Thymus (tissue), 11 donors: ENCODE measurements at regions not wholly inside any gene's neighbourhood (a gene's known extent, or its start where the extent isn't known, plus 50 kb on each side); places are given as distances from the start of the nearest gene placed in this dataset.

ENCODE experiments used
- DNase-seq, 9 donors: peaks; one replicate each; pipeline ENCODE4 v3.0.0-alpha.2; 2013; ENCODE audit warnings: low spot score in 9 of 9, low read depth in 6 of 9, missing footprints in 1 of 9
- H3K27ac ChIP-seq, 2 donors: one replicate each; pipeline ENCODE4 v1.5.1; 2013; ENCODE audit warnings: control low read depth in 1 of 2, low read depth in 1 of 2, low read length in 1 of 2, mild to moderate bottlenecking in 1 of 2, moderate library complexity in 1 of 2
- H3K27me3 ChIP-seq, 2 donors: one replicate each; pipeline ENCODE4 v1.5.1; 2013; ENCODE audit warnings: low read length in 1 of 2; ENCODE audit not compliant: control insufficient read depth in 2 of 2, insufficient read depth in 1 of 2
- H3K36me3 ChIP-seq, 2 donors: one replicate each; pipeline ENCODE4 v1.5.1; 2013; ENCODE audit warnings: low read length in 1 of 2, mild to moderate bottlenecking in 1 of 2, moderate library complexity in 1 of 2; ENCODE audit not compliant: control insufficient read depth in 2 of 2, insufficient read depth in 2 of 2
- H3K4me1 ChIP-seq, 2 donors: one replicate each; pipeline ENCODE4 v1.5.1; 2013; ENCODE audit warnings: low read length in 2 of 2; ENCODE audit not compliant: control insufficient read depth in 2 of 2, insufficient read depth in 2 of 2
- H3K4me3 ChIP-seq, 2 donors: one replicate each; pipeline ENCODE4 v1.5.1; 2013; ENCODE audit warnings: low read length in 2 of 2, control low read depth in 1 of 2, mild to moderate bottlenecking in 1 of 2
- H3K9me3 ChIP-seq, 2 donors: one replicate each; pipeline ENCODE4 v1.5.1; 2013; ENCODE audit warnings: low read length in 1 of 2, mild to moderate bottlenecking in 1 of 2; ENCODE audit not compliant: control insufficient read depth in 2 of 2, insufficient read depth in 1 of 2
- WGBS: extraction: QIAGEN DNeasy Blood & Tissue Kit; methylation state at CpG from one replicate; pipeline ENCODE4 v1.1.7; 2013; 5-methylcytosine and 5-hydroxymethylcytosine counted together
- donor health status: healthy.

DNA sequence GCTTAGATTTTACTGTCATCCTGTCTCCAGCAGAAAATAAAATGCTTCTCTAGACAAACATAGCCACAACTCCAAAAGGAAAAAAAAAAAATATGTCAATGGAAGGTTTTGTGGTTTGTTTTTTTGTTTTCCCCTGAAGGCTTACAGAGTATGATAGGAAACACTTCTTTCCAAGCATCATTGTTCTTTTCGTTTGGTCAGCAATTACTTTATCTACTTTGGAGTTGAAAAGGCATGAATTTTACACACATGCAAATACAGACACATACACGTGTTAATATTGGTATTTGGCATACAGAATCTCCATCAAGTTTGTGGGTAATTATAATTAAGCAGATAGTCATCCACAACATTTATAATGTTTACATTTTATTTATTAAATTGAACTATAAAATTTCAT lies 496.9 kb upstream of the MBL2 start:
- H3K27me3 ChIP-seq, result no peaks in the 10 kb centered on the region
- no peaks in the 10 kb centered on the region for H3K36me3 ChIP-seq
- no peak for DNase-seq
- no peak overlapping the region for H3K27ac ChIP-seq
- 88% methylated on average over 2 of the region's 2 CpGs for WGBS
- H3K4me1 ChIP-seq, result no peaks in the 10 kb centered on the region
- H3K9me3 ChIP-seq, result peaks cover 0 to 7% of the 10 kb centered on the region in 2 donors
- H3K4me3 ChIP-seq, result no peak overlapping the region

DNA sequence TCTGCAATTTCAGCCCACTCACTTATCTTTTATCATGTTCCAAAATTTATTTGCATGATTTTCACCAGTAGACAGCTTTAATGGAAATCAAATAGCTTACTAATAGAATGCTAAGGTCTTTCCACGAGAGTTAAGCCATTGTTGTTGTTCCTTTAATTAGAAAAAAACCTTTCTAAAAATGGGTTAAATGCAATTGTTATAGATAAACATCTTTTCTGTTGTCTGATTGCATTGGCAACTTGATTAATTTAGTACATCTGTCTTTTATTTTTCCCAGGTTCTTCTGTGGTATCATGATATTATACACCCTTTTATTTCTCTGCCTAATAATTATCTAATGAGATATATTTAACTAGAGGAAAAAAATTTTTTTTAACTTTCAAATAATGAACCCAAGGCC lies 487.6 kb upstream of the MBL2 start:
- H3K4me1 ChIP-seq, result no peaks in the 10 kb centered on the region

DNA sequence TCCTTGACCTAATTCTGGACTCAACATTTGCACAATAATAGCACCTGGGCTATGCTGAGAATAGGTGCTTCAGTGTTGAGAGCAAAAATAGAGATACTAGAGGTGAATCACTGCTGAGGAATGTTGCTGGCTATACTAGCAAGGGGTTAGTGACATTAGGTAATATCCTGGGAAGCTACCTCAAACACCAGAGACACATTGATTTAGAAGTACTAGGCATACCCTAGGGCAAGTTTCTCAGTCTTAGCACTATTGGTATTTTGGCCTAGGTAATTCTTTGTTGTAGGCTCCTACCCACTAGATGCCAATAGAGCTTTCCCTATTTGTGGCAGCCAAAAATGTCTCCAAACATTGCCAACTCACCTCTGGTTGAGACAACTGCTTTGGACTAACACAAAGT lies 484.0 kb upstream of the MBL2 start:
- Histone ChIP-seq H3K27ac (no peak overlapping the region), H3K27me3 (no peaks in the 10 kb centered on the region), H3K9me3 (no peaks in the 10 kb centered on the region), H3K4me1 (no peaks in the 10 kb centered on the region), H3K36me3 (no peaks in the 10 kb centered on the region), H3K4me3 (no peak overlapping the region)
- no peak for DNase-seq

More for the DNA sequence above, 487.6 kb upstream of the MBL2 start:
- 74% methylated on average over 1 of the region's 1 CpG for WGBS
- H3K4me3 ChIP-seq, result no peak overlapping the region
- DNase-seq, result no peak
- no peaks in the 10 kb centered on the region for H3K36me3 ChIP-seq
- H3K9me3 ChIP-seq, result no peaks in the 10 kb centered on the region
- H3K27me3 ChIP-seq, result no peaks in the 10 kb centered on the region
- no peak overlapping the region for H3K27ac ChIP-seq

DNA sequence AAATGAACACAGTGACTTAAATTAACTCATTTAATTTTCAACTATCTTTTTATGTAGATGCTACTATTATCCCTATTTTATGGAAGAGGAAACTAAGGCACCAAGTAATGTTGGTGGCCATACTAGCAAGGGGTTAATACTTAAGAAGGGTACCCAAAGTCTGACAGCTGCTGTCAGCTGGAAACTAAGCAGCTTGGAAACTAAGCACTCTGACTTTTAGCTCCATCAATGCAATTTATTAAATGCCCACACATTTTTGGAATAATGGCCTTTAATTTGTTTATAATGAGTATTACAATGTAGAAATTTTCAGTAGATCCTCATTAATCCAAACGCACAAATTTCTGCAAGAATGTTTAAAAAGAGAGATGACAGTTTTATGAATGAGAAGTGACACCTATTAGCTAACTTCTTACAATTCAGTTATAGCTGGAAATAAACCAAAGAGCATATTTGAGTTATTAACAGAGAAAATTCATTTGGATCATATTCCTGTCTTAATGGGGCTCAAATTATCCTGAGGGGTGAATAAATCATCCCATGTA lies 483.1 kb upstream of the MBL2 start:
- Histone ChIP-seq H3K27ac (no peak overlapping the region), H3K4me1 (no peaks in the 10 kb centered on the region), H3K9me3 (no peaks in the 10 kb centered on the region), H3K27me3 (no peaks in the 10 kb centered on the region), H3K36me3 (no peaks in the 10 kb centered on the region), H3K4me3 (no peak overlapping the region)
- DNase-seq, result no peak
- WGBS, result 92% methylated on average over 1 of the region's 1 CpG

DNA sequence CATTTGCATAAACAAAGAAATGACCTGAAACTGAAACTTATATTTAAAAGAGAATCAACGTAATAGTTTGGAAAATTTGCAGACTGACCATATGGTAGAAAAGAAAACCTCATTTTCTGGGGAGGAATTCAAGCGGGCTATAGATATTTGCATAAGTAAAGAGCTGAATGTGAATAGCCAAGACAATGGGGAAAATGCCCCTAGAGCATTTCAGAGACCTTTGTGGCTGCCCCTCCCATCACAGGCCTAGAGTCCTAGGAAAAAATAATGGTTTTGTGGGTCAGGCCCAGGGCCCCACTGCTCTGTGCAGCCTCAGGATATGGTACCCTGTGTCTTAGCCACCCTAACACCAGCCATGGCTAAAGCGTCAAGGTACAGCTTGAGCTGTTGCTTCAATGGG lies 480.6 kb upstream of the MBL2 start:
- 63% methylated on average over 3 of the region's 3 CpGs for WGBS
- H3K36me3 ChIP-seq, result no peaks in the 10 kb centered on the region
- H3K27me3 ChIP-seq, result no peaks in the 10 kb centered on the region
- no peak for DNase-seq
- no peaks in the 10 kb centered on the region for H3K9me3 ChIP-seq
- no peak overlapping the region for H3K27ac ChIP-seq
- H3K4me3 ChIP-seq, result no peak overlapping the region
- H3K4me1 ChIP-seq, result no peaks in the 10 kb centered on the region

DNA sequence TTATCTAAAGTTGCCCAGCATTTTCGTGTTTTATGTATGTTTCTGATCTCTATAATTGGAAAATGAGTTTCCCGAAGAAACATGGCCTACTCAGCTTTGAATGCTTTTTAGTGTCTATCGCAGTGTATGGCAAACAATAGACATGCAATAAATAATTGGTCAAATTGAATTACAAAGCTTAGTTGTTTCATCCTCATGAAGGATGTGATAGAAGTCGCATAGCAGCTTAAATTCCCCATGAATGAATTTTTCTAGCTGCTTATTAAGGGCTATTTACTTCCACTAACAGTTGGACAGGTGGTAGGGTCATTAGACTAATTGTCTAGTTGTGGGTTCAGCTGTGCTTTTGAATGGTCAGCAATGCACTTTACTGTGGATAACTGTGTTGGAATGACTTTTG lies 467.3 kb upstream of the MBL2 start:
- no peaks in the 10 kb centered on the region for H3K9me3 ChIP-seq
- no peaks in the 10 kb centered on the region for H3K4me1 ChIP-seq
- DNase-seq, result no peak
- WGBS, result 93% methylated on average over 4 of the region's 4 CpGs
- H3K4me3 ChIP-seq, result no peak overlapping the region
- H3K36me3 ChIP-seq, result no peaks in the 10 kb centered on the region
- no peaks in the 10 kb centered on the region for H3K27me3 ChIP-seq
- no peak overlapping the region for H3K27ac ChIP-seq

DNA sequence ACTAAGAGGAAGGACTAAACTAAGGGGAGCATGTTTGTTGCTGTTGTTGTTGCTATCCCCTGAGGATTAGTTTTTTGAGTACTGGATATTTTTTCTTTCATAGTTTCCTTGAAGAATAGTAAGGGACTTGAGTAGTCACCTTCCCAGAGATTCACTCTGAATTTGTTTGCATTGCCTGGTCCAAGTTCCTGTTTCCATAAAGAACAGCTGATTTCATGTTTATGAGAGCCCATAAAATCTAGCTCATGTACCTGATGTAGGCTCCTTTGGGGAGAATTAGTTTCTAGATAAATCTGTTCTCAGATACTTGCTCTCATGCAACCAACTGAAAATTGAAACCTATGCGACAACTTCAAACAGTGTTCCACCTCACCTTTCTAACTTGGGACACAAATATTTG lies 464.4 kb upstream of the MBL2 start:
- 100% methylated on average over 1 of the region's 1 CpG for WGBS
- H3K9me3 ChIP-seq, result no peaks in the 10 kb centered on the region

DNA sequence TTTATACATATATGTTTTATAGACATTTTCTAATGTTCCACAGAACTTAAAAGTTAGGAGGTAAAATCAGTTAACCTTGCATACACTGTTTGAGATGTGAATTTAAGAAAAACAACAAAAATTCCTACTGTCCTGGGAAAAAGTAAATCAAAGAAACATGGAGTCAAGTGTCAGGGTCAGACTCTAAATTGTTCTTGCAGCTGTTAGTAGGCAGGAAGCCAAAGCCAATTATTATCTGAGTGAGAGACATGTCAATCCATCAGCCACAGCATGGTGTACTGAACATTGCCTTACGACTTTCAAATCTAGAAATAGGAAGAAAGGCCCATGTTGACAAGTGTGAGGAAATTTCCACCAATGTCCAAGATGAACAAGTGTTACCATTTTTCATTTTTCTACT lies 461.2 kb upstream of the MBL2 start:
- no peak overlapping the region for H3K27ac ChIP-seq
- H3K27me3 ChIP-seq, result no peaks in the 10 kb centered on the region
- 88% methylated on average over 1 of the region's 1 CpG for WGBS
- H3K4me3 ChIP-seq, result no peak overlapping the region
- H3K36me3 ChIP-seq, result no peaks in the 10 kb centered on the region
- no peak for DNase-seq
- H3K9me3 ChIP-seq, result no peaks in the 10 kb centered on the region
- no peaks in the 10 kb centered on the region for H3K4me1 ChIP-seq

More for the DNA sequence above, 464.4 kb upstream of the MBL2 start:
- Histone ChIP-seq H3K4me3 (no peak overlapping the region), H3K36me3 (no peaks in the 10 kb centered on the region), H3K4me1 (no peaks in the 10 kb centered on the region), H3K27me3 (no peaks in the 10 kb centered on the region), H3K27ac (no peak overlapping the region)
- DNase-seq, result no peak

DNA sequence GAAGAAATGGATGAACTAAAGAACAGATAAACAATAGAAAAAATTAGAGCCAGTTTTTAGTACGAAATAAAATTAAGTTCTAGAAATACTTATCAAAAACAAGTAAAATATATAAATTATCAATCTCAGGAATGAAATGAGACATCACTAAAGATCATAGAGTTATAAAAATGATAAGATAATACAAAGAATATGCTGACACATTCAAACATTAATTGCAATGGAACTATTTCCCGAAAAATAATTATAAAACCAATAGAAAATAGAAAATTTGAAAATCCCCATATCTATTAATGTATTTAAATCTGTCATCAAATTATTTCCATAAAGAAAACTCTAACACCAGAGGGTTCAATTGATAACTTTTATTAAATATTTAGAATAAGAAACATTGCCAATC lies 458.1 kb upstream of the MBL2 start:
- WGBS, result 49% methylated on average over 2 of the region's 2 CpGs
- Histone ChIP-seq H3K4me1 (no peaks in the 10 kb centered on the region), H3K36me3 (no peaks in the 10 kb centered on the region), H3K27ac (no peak overlapping the region), H3K9me3 (no peaks in the 10 kb centered on the region), H3K4me3 (no peak overlapping the region), H3K27me3 (no peaks in the 10 kb centered on the region)
- DNase-seq, result no peak

DNA sequence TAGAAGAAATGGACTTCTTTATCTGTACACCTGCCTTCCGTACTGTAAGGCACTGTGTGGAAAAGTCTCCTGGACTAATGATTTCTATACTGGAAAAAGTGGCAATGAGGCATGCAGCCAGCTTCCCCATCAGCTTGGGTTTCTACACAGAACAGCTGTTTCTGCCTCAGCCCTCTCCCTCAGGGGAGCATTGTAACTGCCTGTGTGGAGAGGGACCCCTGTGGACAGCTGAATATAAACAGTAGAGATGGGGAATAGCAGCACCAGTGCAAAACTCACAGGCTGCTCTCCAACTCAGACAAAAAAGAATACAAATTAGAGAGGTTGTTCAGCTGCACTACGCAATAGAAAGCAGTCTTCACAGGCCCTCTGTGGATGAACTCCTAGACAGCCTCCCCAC lies 451.3 kb upstream of the MBL2 start:
- 96% methylated on average over 2 of the region's 2 CpGs for WGBS
- no peaks in the 10 kb centered on the region for H3K27me3 ChIP-seq
- no peak overlapping the region for H3K4me3 ChIP-seq
- H3K27ac ChIP-seq, result no peak overlapping the region
- H3K36me3 ChIP-seq, result no peaks in the 10 kb centered on the region
- H3K9me3 ChIP-seq, result peaks cover 0 to 15% of the 10 kb centered on the region in 2 donors
- DNase-seq, result no peak
- no peaks in the 10 kb centered on the region for H3K4me1 ChIP-seq
